ENCODE measurements at regions not wholly inside any gene's neighbourhood (a gene's known extent, or its start where the extent isn't known, plus 50 kb on each side); places are given as distances from the start of the nearest gene placed in this dataset.
"Not testable (repeated sequence)": the region's sequence is repeated elsewhere in the genome, so short reads cannot be mapped to it uniquely, and the experiment has no call there.

DNA sequence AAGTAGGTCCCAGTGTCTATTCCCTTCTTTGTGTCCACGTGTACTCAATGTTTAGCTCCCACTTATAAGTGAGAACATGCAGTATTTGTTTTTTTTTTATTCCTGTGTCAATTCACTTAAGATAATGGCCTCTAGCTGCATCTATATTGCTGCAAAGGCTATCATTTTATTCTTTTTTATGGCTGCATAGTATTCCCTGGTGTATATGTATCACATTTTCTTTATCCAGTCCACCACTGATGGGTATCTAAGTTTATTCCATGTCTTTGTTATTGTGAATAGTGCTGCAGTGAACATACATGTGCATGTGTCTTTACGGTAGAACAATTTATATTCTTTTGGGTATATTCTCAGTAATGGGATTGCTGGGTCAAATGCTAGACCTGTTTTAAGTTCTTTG, 329.4 kb downstream of the MEX3B start:
- not testable (repeated sequence) for TF ChIP-seq RAD21 (conservative IDR thresholded peaks at IDR 0.05 in 1 of 2, IDR thresholded peaks at IDR 0.05 in 1 of 2); RFX5 (IDR thresholded peaks at IDR 0.05); PHF8 (IDR thresholded peaks at IDR 0.05; ENCODE audit: borderline replicate concordance, low read depth); ZC3H11A (IDR thresholded peaks at IDR 0.05); JUN (IDR thresholded peaks at IDR 0.05)
- TF ChIP-seq, protein P1, sequence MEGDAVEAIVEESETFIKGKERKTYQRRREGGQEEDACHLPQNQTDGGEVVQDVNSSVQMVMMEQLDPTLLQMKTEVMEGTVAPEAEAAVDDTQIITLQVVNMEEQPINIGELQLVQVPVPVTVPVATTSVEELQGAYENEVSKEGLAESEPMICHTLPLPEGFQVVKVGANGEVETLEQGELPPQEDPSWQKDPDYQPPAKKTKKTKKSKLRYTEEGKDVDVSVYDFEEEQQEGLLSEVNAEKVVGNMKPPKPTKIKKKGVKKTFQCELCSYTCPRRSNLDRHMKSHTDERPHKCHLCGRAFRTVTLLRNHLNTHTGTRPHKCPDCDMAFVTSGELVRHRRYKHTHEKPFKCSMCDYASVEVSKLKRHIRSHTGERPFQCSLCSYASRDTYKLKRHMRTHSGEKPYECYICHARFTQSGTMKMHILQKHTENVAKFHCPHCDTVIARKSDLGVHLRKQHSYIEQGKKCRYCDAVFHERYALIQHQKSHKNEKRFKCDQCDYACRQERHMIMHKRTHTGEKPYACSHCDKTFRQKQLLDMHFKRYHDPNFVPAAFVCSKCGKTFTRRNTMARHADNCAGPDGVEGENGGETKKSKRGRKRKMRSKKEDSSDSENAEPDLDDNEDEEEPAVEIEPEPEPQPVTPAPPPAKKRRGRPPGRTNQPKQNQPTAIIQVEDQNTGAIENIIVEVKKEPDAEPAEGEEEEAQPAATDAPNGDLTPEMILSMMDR (IDR thresholded peaks at IDR 0.05), result not testable (repeated sequence)

Measured in A549 (cell line).